22Rv1 (cell line): ENCODE measurements at regions not wholly inside any gene's neighbourhood (a gene's known extent, or its start where the extent isn't known, plus 50 kb on each side); places are given as distances from the start of the nearest gene placed in this dataset.

Experiments
- CTCF ChIP-seq: fragments of 450-650 bp; IDR thresholded peaks from 2 replicates; pipeline ENCODE4 v1.5.1; 2017; ENCODE audit warnings: mild to moderate bottlenecking
- ZFX ChIP-seq: fragments of 450-650 bp; IDR thresholded peaks from 2 replicates; pipeline ENCODE4 v1.6.1; 2017; ENCODE audit warnings: antibody characterized with exemption, borderline replicate concordance

- TF ChIP-seq CTCF (no peak), ZFX (no peak)
Measured at GRCh38 chr6:170130201-170130621, 160.7 kb downstream of the DLL1 start.
